ENCODE measurements at regions not wholly inside any gene's neighbourhood (a gene's known extent, or its start where the extent isn't known, plus 50 kb on each side); places are given as distances from the start of the nearest gene placed in this dataset.

- TF ChIP-seq PKNOX1 (IDR thresholded peaks at IDR 0.05) (no peak), FOXM1 (IDR thresholded peaks at IDR 0.05; ENCODE audit: borderline replicate concordance) (no peak), FOXK2 (IDR thresholded peaks at IDR 0.05) (no peak), SUZ12 (IDR thresholded peaks at IDR 0.05) (no peak)
Observed at GRCh38 chr14:48504921-48505320, 829.5 kb upstream of the MDGA2 start.

Data from HEK293T (cell line).